PC-3 (cell line): ENCODE measurements at regions not wholly inside any gene's neighbourhood (a gene's known extent, or its start where the extent isn't known, plus 50 kb on each side); places are given as distances from the start of the nearest gene placed in this dataset.
"Not testable (repeated sequence)": the region's sequence is repeated elsewhere in the genome, so short reads cannot be mapped to it uniquely, and the experiment has no call there.

ENCODE experiments used
- EZH2 ChIP-seq: fragments of 300-600 bp; sonication (generic); IDR thresholded peaks from one replicate; pipeline ENCODE4 v1.6.1; 2017; ENCODE audit warnings: antibody characterized with exemption, mild to moderate bottlenecking, low read length; ENCODE audit not compliant: unreplicated experiment
- TF ChIP-seq, protein P1 (sequence below): fragments of 300-600 bp; sonication (generic); conservative IDR thresholded peaks from 2 replicates; pipeline ENCODE4 v1.5.1; 2017; ENCODE audit warnings: antibody characterized with exemption, low read depth, mild to moderate bottlenecking, low read length

DNA sequence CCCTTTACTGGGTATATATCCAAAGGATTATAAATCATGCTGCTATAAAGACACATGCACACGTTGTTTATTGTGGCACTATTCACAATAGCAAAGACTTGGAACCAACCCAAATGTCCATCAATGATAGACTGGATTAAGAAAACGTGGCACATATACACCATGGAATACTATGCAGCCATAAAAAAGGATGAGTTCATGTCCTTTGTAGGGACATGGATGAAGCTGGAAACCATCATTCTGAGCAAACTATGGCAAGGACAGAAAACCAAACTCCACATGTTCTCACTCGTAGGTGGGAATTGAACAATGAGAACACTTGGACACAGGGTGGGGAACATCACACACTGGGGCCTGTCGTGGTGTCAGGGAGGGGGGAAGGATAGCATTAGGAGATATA lies 59.2 kb downstream of the CXorf49B start:
- TF ChIP-seq, protein P1, sequence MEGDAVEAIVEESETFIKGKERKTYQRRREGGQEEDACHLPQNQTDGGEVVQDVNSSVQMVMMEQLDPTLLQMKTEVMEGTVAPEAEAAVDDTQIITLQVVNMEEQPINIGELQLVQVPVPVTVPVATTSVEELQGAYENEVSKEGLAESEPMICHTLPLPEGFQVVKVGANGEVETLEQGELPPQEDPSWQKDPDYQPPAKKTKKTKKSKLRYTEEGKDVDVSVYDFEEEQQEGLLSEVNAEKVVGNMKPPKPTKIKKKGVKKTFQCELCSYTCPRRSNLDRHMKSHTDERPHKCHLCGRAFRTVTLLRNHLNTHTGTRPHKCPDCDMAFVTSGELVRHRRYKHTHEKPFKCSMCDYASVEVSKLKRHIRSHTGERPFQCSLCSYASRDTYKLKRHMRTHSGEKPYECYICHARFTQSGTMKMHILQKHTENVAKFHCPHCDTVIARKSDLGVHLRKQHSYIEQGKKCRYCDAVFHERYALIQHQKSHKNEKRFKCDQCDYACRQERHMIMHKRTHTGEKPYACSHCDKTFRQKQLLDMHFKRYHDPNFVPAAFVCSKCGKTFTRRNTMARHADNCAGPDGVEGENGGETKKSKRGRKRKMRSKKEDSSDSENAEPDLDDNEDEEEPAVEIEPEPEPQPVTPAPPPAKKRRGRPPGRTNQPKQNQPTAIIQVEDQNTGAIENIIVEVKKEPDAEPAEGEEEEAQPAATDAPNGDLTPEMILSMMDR: not testable (repeated sequence)
- TF ChIP-seq EZH2: not testable (repeated sequence)
